ENCODE measurements at regions not wholly inside any gene's neighbourhood (a gene's known extent, or its start where the extent isn't known, plus 50 kb on each side); places are given as distances from the start of the nearest gene placed in this dataset.
A peak's percentile ranks its signal among the peaks of the same experiment; 100 is the strongest.

DNA sequence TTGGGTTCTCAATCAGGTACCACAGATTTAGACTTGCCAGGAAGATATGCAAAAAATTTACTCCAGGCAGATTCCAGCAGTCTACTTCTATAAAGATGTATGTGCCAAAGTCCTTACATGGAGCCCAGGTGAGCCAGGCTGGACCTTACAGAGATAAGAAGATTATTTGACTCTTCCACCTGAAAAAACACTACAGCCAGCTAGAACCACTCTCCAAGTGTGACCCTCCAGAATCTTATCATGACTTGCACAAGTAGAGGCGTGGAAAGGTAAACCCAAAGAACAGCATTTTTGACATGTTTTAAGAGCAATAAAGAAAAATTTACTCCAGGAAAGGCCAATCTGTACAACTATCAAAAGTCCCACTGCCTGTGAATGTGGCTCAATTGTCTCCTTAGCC, 146.8 kb upstream of the DPT start:
- Histone ChIP-seq H3K9me3 (ENCODE audit: low read depth, low read length) (no peaks in the 10 kb centered on the region), H3K79me2 (ENCODE audit: insufficient read depth, low read length) (no peaks in the 10 kb centered on the region), H3K4me3 (ENCODE audit: insufficient read depth, low read length) (no peak overlapping the region), H3K36me3 (ENCODE audit: insufficient read depth, low read length) (no peaks in the 10 kb centered on the region), H2AFZ (ENCODE audit: low read length) (no peak overlapping the region), H3K4me2 (ENCODE audit: insufficient read depth, low read length) (no peak overlapping the region), H3K27ac (ENCODE audit: low read depth, low read length) (no peak overlapping the region), H4K20me1 (ENCODE audit: insufficient read depth, low read length) (no peaks in the 10 kb centered on the region), H3K27me3 (ENCODE audit: insufficient read depth, low read length) (no peaks in the 10 kb centered on the region), H3K4me1 (ENCODE audit: insufficient read depth, low read length) (no peaks in the 10 kb centered on the region)
- no peak for TF ChIP-seq CTCF (IDR thresholded peaks at IDR 0.05; ENCODE audit: extremely low read depth, low read depth, low read length)
- no peak for DNase-seq (ENCODE audit: insufficient read length, low spot score, missing footprints)

GRCh38 chr1:168876830-168877229, 147.8 kb upstream of the DPT start:
- no peaks in the 10 kb centered on the region for H3K79me2 ChIP-seq (ENCODE audit: insufficient read depth, low read length)
- H3K27ac ChIP-seq (ENCODE audit: low read depth, low read length), result no peak overlapping the region
- H3K9me3 ChIP-seq (ENCODE audit: low read depth, low read length), result no peaks in the 10 kb centered on the region
- H3K36me3 ChIP-seq (ENCODE audit: insufficient read depth, low read length), result no peaks in the 10 kb centered on the region
- DNase-seq (ENCODE audit: insufficient read length, low spot score, missing footprints), result no peak
- H3K27me3 ChIP-seq (ENCODE audit: insufficient read depth, low read length), result no peaks in the 10 kb centered on the region
- H3K4me1 ChIP-seq (ENCODE audit: insufficient read depth, low read length), result no peaks in the 10 kb centered on the region
- no peaks in the 10 kb centered on the region for H4K20me1 ChIP-seq (ENCODE audit: insufficient read depth, low read length)
- no peak for TF ChIP-seq CTCF (IDR thresholded peaks at IDR 0.05; ENCODE audit: extremely low read depth, low read depth, low read length)
- no peak overlapping the region for H3K4me2 ChIP-seq (ENCODE audit: insufficient read depth, low read length)
- no peak overlapping the region for H2AFZ ChIP-seq (ENCODE audit: low read length)
- H3K4me3 ChIP-seq (ENCODE audit: insufficient read depth, low read length), result no peak overlapping the region

GRCh38 chr1:168879896-168880734, 151.1 kb upstream of the DPT start:
- H3K9me3 ChIP-seq (ENCODE audit: low read depth, low read length), result no peaks in the 10 kb centered on the region
- no peaks in the 10 kb centered on the region for H4K20me1 ChIP-seq (ENCODE audit: insufficient read depth, low read length)
- no peak overlapping the region for H3K4me3 ChIP-seq (ENCODE audit: insufficient read depth, low read length)
- no peaks in the 10 kb centered on the region for H3K4me1 ChIP-seq (ENCODE audit: insufficient read depth, low read length)
- DNase-seq (ENCODE audit: insufficient read length, low spot score, missing footprints), result peak; percentile 54
- no peaks in the 10 kb centered on the region for H3K36me3 ChIP-seq (ENCODE audit: insufficient read depth, low read length)
- H3K27me3 ChIP-seq (ENCODE audit: insufficient read depth, low read length), result no peaks in the 10 kb centered on the region
- no peak overlapping the region for H3K4me2 ChIP-seq (ENCODE audit: insufficient read depth, low read length)
- no peak overlapping the region for H2AFZ ChIP-seq (ENCODE audit: low read length)
- H3K79me2 ChIP-seq (ENCODE audit: insufficient read depth, low read length), result no peaks in the 10 kb centered on the region
- no peak for TF ChIP-seq CTCF (IDR thresholded peaks at IDR 0.05; ENCODE audit: extremely low read depth, low read depth, low read length)
- no peak overlapping the region for H3K27ac ChIP-seq (ENCODE audit: low read depth, low read length)

DNA sequence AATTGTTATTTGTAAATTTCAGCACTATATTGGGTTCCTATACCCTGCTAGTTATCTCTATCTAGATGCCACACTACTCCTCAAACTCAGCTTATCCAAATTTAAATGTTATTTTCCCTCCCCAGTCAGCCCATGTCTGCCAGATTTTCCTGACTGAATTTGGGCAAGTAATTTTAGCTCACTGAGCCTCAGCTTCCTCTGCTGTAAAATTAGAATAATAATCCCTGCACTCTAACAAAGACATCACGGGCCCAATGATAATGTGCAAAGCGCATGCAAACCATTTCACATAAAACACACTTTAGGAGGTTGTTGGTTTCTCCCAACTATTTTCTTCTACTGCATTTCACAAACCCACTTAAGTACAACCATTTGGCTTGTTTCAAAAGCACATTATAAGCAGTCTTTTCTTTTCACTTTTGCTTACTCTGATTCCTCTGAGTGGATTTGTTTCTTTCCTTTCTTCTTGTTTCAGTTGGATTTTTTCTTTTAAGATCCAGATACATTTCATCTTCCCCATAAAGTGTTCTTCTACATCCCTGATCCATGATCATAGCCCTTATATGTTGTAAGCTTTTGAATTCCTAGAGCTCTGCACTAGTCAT, 152.8 kb upstream of the DPT start:
- TF ChIP-seq CTCF (IDR thresholded peaks at IDR 0.05; ENCODE audit: extremely low read depth, low read depth, low read length), result no peak
- H4K20me1 ChIP-seq (ENCODE audit: insufficient read depth, low read length), result no peaks in the 10 kb centered on the region
- no peaks in the 10 kb centered on the region for H3K79me2 ChIP-seq (ENCODE audit: insufficient read depth, low read length)
- H3K4me1 ChIP-seq (ENCODE audit: insufficient read depth, low read length), result no peaks in the 10 kb centered on the region
- H3K36me3 ChIP-seq (ENCODE audit: insufficient read depth, low read length), result no peaks in the 10 kb centered on the region
- H3K4me2 ChIP-seq (ENCODE audit: insufficient read depth, low read length), result no peak overlapping the region
- no peak overlapping the region for H3K4me3 ChIP-seq (ENCODE audit: insufficient read depth, low read length)
- DNase-seq (ENCODE audit: insufficient read length, low spot score, missing footprints), result peak; percentile 62
- H3K27ac ChIP-seq (ENCODE audit: low read depth, low read length), result no peak overlapping the region
- H3K27me3 ChIP-seq (ENCODE audit: insufficient read depth, low read length), result no peaks in the 10 kb centered on the region
- no peaks in the 10 kb centered on the region for H3K9me3 ChIP-seq (ENCODE audit: low read depth, low read length)
- no peak overlapping the region for H2AFZ ChIP-seq (ENCODE audit: low read length)

All from osteoblast (primary cell).